ENCODE measurements at regions not wholly inside any gene's neighbourhood (a gene's known extent, or its start where the extent isn't known, plus 50 kb on each side); places are given as distances from the start of the nearest gene placed in this dataset.
"Not testable (repeated sequence)": the region's sequence is repeated elsewhere in the genome, so short reads cannot be mapped to it uniquely, and the experiment has no call there.

DNA sequence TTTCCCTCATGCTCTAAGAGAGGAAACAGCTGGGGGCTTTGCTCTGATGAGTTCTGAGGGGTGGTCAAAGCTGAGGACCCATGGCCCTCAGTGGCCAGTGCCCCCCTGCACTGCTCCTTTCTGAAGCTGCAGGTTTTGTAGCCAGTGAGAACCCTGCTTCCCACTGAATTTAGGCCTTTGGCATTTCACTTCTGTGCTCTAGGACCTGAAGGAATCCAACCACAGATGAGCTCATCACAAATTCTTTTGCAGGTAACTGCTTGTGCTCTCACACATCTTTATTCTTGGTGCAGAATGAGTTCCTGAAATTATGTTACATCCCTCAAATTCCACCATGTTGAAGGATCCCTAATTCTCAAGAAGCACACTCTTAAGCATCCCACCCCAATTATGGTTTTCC lies 248.7 kb upstream of the IRF2BP2 start:
- no peak for DNase-seq

DNA sequence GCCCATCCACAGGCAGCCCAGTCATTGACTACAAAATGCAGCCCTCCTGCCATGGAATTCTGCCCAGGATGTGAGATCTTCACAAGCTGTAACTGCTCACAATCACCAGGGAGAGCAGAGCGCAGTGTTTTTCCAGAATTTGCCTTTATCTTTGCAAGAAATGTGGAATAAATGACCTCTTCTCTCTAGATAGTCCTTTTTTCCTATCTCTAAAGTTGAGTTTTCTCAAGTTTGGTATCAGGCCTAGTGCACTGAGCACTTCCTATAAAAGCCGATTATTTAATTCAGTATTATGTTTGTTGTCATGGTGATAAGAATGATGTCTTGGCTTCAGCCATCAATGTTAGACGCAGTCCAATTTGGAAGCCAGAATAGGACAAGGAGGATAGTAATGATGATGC lies 246.9 kb upstream of the IRF2BP2 start:
- DNase-seq: no peak

DNA sequence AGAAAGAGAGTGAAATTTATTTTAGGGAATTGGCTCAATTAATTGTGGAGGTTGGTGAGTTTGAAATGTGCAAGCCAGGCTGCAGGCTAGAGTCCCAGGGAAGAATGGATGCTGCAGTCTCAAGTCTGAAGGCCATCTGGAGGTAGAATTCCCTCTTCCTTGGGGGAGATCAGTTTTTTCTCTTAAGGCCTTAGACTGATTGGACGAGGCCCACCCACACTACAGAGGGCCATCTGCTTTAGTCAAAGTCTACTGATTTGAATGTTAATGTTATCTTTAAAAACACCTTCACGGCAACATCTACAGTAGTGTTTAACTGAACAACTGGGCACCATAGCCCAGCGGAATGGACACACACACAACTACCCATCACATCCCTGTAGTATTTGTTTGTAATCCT lies 245.9 kb upstream of the IRF2BP2 start:
- no peak for DNase-seq

- no peak for DNase-seq
Observed at GRCh38 chr1:234854645-234855039, 244.7 kb upstream of the IRF2BP2 start.

DNA sequence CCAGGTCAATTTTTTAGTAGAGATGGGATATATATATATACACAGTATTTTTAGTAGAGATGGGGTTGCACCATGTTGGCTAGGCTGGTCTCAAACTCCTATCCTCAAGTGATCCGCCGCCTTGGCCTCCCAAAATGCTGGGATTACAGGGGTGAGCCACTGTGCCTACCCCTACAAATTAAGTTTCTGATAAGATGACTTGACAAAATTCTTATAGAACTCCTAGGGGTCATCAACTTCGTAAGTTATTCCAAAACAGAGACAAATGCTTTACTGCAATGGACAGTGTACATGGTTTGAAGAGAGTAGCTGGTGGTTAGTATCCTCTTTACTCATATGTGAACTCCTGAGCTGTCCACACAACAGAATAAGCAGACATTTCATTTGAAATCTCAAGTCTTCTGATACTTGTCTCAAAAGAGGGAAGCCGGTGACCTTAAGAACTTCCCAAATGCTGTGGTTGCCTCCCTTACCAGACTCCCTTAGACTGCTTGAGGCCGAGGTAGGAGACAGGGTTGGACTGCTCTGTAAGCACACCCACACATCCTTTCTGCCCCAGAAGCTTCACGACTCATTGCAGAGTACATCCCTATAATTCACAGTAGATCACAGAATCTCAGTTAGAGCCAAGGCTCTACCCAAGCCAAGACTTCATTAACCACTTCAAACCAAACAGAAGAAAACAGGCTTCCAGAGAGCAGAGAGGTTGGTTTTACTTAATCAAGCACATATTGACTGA lies 244.1 kb upstream of the IRF2BP2 start:
- DNase-seq: no peak

GRCh38 chr1:234852659-234853058 lies 242.7 kb upstream of the IRF2BP2 start:
- no peak for DNase-seq

DNA sequence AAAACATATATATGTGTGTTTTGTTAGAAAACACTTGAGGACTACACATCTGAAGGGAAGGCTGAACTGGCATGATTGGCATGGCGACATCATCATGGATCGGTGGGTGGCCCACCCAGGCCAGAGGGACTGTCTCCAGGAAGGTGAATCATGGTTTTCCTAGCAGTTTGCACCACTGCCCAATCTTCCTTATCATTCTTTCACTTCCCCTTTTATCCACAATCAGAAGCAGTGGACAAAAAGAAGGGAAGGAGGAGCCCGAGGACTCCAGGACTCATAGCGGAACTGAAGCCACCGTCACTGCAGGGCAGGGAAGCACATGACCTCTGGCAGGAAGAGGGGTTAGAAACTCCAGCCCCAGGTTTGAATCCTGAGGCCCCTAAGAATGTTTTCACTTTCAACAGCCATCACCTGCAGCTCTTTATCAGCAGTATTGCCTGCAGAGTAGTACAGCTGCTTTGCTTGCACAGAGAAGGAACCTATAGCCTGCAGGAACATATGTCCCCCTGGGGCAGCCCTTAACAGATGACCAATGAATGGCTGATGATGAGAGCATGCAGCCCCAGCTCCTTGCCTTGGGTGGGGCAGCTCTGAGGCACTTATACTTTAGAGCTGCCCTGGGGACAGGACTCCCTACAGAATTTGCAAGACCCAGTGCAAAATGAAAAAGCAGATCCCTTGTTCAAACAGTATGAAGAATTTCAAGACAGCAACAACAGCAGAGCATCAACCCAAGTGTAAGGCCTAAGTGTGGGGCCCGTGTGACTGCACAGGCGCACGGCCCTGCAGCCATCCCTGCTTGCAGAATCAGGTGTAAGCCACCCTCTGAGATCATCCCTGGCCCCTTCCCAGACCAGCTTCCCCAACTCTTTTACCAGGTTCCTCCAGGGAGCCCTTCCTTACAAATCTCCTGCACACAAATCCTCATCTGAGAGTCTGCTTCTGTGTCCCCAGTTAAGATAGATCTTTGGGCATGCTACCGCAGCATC lies 241.8 kb upstream of the IRF2BP2 start:
- peak; percentile 82 for DNase-seq

DNA sequence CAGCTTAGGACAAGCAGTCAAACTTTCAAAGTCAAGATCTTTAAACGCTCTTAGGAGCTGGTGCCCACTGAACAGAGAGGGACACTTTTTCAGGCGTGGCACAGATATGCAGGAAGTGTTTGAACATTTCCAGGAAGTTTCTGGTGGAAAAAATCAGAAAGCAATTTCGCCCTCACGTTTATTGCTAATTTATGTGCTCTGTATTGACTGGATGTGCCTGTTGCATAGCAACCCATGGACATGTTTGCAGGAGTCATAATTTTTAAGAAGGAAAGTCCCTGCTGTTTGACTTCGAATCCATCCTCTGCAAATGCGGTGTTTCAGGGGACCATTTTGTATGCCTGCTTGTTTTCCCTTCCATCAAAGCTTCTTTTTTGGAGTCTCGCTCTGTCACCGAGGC lies 239.9 kb upstream of the IRF2BP2 start:
- no peak for DNase-seq

DNA sequence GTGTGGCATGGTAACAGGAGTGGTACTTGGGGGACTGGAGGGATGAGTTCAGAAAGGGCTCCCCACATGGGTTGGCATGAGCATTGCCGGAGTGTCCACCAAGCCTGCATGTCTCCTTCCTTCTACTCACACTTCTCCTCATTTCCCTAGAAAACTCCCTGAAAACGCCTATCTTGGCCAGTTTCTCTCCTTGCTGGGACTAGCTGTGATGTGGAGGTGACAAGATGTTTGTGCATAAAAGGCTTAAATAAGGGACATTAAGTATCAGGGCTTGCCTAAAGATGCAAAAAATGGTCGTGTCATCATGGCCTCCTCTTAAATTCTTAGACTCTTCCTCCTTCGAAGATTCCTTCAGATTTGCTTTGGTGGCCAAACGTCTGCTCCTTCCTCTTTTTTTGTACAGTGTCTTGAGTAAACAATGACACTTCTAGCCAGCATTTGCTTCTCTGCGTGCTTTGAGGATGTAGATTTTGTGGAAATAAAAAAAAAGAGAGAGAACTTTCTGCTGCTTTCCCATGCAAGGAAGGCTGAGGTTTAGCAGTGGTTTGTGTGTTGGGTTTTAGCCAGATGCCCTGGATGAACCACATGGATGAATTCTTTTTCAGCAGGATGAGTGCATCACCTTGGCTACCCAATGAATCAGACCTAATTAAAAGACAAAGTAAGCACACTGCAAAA lies 239.1 kb upstream of the IRF2BP2 start:
- DNase-seq: no peak

GRCh38 chr1:234846813-234847212 lies 236.8 kb upstream of the IRF2BP2 start:
- DNase-seq: not testable (repeated sequence)

DNA sequence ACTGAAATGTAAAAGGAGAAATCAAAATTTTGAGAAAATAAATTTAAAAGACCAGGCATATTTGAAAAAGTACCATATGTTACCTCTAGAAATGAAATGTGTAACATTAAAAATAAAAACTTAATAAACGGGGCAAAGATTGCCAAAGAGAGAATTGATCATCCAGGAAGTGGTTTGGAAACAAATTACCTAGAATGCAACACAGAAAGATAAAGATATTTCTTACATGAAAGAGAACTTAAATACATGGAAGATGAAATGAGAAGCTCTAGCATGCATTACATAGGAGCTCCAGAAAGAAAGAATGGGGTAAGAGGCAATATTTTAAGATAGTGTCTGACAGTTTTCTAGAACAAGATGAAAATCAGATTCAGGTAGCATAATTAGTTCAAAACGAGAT lies 235.9 kb upstream of the IRF2BP2 start:
- no peak for DNase-seq

DNA sequence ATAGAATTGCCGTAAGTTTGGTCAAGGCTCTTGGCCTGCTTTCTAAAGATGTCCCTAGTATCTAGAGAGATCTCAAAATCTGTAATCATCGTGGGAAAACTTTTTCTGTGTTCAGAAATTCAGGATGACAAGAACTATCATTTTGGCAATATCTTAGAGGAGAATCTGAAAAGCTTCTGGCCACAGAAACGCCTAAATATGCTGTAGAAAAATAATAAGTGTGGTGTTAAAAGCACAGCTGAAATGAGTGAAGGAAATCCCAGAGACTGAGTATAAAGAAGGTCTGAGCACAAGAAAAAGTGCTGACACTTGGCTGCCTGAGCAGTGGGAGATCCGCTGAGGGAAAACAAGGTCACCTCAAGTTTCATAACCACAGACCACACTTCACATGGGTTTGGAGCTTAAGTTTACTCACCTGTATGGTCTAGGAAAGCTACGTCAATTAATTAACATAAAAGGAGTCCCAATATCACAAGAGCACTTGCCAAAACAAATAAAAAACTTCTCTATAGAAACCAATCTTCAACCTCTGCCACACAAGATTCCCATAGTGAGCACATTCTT lies 235.2 kb upstream of the IRF2BP2 start:
- DNase-seq: no peak

GRCh38 chr1:234844479-234845031 lies 234.6 kb upstream of the IRF2BP2 start:
- peak; percentile 16 for DNase-seq

DNA sequence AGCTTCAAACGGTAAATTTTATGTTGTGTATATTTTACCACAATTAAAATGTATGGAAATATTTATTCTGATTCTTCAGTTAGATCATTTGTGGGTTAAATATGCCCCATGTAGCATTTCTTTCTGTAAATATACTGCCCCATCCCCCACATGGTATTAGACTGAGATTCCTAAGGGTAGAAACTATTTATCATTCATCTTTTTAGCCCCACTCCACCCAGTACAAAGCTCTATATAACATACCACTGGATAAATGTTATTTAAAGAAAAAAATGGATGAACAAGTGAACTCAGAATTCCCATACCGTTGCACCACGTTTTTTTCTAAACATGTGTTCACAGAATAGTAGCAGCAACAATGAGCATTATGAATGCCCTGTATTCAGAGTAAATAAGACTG lies 234.0 kb upstream of the IRF2BP2 start:
- no peak for DNase-seq

DNA sequence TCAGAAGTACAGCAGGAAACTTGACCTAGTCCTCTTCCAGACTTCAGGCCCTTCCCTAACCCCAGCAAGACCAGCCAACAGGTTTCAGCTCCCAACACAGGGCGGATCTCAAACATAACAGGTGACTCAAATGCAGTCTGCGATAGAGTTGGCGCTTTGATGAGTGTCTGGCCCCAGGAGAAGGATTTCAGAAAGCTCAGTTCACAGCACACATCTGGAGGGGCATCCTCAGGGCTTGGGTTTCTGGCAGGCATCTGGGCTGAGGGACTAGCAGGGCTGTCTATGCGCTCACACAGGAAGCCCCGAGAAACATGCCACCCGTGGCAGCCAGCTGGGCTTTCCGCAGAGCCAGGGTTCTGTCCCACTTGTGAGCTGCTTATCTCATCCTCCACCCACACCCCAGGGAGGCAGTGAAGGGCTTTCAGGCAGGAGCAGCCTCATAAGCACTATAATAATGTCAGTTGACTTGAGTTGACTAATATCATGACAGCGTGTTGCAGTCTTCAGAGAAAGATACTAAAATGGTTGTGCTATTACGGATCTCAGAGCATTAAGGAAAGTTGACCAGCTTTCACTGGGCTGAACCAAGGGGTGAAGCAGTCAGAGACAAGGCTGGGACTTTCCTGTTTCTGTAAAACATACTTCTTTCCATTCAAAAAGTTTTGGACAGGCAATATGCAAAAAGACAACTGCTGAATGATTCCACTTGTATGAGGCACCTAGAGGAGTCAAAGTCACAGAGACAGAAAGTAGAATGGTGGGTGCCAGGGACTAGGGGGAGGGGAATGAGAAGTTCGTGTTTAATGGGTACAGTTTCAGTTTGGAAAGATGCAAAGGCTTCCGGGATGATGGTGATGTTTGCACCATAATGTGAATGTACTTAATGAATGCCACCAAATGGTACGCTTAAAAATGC lies 233.0 kb upstream of the IRF2BP2 start:
- no peak for DNase-seq

- DNase-seq: no peak
Observed at GRCh38 chr1:234841710-234842231, 231.8 kb upstream of the IRF2BP2 start.

GRCh38 chr1:234841281-234841680 lies 231.3 kb upstream of the IRF2BP2 start:
- DNase-seq: peak; percentile 24

GRCh38 chr1:234840843-234841242 lies 230.9 kb upstream of the IRF2BP2 start:
- DNase-seq: peak; percentile 63

- DNase-seq: peak; percentile 63
Observed at GRCh38 chr1:234840253-234840652, 230.3 kb upstream of the IRF2BP2 start.

DNA sequence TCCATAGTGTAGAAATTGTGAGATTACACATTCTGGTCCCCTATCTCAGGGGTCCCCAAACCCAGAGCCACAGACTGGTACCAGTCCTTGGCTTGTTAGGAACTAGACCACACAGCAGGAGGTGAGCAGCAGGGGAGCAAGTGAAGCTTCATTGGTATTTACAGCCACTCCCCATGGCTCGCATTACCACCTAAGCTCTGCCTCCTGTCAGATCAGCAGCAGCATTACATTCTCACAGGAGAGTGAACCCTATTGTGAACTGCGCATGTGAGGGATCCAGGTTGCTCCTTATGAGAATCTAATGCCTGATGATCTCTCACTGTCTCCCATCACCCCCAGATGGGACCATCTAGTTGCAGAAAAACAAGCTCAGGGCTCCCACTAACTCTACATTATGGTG lies 229.7 kb upstream of the IRF2BP2 start:
- peak; percentile 36 for DNase-seq

- peak; percentile 20 for DNase-seq
Observed at GRCh38 chr1:234838820-234839219, 228.8 kb upstream of the IRF2BP2 start.

All from NCI-H69 (cell line).